ENCODE measurements at regions not wholly inside any gene's neighbourhood (a gene's known extent, or its start where the extent isn't known, plus 50 kb on each side); places are given as distances from the start of the nearest gene placed in this dataset.
"Not testable (repeated sequence)": the region's sequence is repeated elsewhere in the genome, so short reads cannot be mapped to it uniquely, and the experiment has no call there.

DNA sequence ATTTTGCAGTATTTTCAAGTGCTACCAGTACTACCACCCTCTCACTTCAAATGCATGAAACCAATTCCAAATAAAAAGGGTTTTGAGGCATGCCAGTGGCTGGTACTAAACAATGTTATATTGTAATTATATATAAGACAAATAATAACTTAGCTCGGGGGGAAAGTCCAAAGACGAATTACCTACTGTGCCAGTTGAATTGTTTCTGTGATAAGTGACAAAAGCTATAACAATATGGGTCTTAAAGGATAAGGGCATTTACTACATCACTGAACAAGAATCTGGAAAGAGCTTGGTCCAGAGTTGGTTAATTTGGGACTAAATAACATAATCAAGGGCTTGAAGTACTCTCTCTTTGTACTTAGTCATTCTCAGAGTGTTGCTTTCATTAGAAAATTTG is 404.7 kb upstream of the CHAC2 start:
- Histone ChIP-seq H3K27ac (ENCODE audit: low read depth, low read length) (no peak overlapping the region), H3K4me1 (ENCODE audit: insufficient read depth, low read length) (no peaks in the 10 kb centered on the region), H3K9me3 (ENCODE audit: insufficient read depth, low read depth, low read length) (no peaks in the 10 kb centered on the region; the same call in 1 of the 2 replicates), H3K27me3 (ENCODE audit: insufficient read depth, low read length) (no peaks in the 10 kb centered on the region), H3K9ac (ENCODE audit: low read depth, low read length) (no peak overlapping the region), H3K36me3 (ENCODE audit: insufficient read depth, low read length) (no peaks in the 10 kb centered on the region), H3K4me3 (ENCODE audit: low read length) (no peak overlapping the region)
- WGBS = 100% methylated on average over 1 of the region's 2 CpGs

DNA sequence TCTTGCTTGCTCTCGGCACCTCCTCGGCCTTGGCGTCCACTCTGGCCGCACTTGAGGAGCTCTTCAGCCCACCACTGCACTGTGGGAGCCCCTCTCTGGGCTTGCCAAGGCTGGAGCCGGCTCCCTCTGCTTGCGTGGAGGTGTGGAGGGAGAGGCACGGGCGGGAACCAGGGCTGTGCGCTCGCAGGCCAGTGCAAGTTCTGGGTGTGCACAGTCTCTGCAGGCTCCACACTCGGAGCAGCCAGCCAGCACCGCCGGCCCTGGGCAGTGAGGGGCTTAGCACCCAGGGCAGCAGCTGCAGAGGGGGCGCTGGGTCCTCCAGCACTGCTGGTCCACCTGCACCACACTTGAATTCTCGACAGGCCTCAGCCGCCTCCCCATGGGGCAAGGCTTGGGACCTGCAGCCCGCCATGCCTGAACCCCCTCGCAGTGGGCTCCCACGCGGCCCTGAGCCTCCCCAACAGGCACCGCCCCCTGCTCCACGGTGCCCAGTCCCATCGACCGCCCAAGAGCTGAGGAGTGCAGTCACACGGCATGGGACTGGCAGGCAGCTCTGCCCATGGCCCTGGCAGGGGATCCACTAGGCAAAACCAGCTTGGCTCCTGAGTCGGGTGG is 411.2 kb upstream of the CHAC2 start:
- H3K4me3 ChIP-seq (ENCODE audit: low read length) = no peak overlapping the region
- no peaks in the 10 kb centered on the region for H3K27me3 ChIP-seq (ENCODE audit: insufficient read depth, low read length)
- H3K4me1 ChIP-seq (ENCODE audit: insufficient read depth, low read length) = 0 out of 2 replicates have a peak, but pooled peaks cover 4% of the 10 kb centered on the region
- H3K9me3 ChIP-seq (ENCODE audit: insufficient read depth, low read depth, low read length) = peaks cover 18% of the 10 kb centered on the region
- 96% methylated on average over 26 of the region's 26 CpGs for WGBS
- H3K27ac ChIP-seq (ENCODE audit: low read depth, low read length) = no peak overlapping the region
- H3K9ac ChIP-seq (ENCODE audit: low read depth, low read length) = no peak overlapping the region
- H3K36me3 ChIP-seq (ENCODE audit: insufficient read depth, low read length) = no peaks in the 10 kb centered on the region

DNA sequence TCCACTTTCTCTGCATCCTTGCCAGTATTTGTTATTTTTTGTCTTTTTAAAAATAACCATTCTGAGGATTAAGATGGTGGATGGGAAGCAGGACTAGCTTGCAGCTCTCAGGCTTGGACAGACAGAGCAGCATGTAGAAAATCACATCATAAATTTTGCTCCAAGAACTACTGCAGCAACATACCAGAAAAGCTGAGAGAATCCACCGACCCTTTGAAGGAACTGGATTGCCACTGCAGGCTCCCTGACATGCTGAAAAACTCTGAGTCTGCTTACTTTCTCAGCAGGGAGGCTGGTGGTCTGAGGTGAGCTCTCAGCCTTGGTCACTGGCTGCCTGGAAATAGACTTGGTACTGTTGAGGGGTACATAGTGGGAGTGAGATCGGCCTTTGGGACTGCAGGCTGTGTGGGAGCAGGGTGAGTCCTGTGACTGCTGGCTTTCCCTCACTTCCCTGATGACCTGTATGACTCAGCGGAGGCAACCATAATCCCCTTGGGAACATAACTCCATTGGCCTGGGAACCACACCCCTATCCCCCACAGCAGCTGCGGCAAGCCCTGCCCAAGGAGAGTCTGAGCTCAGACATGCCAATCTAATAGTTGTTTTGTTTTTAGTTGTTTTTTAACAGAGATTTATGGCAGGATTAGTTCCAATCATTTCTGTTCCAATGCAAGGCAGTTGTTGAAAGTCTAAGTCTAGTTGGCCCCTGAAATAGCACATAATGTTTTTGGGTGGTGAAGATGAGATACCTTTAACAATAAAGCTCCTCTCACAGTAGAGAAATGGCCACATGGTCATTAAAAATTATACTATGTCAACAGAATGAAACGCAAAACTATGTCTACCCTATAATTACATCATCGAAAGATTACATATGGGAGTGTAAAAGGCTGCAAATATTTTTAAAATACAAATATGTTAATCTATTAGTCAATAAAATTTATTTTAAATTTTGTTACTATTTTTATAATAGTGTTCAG is 414.2 kb upstream of the CHAC2 start:
- no peak overlapping the region for H3K27ac ChIP-seq (ENCODE audit: low read depth, low read length)
- H3K4me3 ChIP-seq (ENCODE audit: low read length) = no peak overlapping the region
- H3K27me3 ChIP-seq (ENCODE audit: insufficient read depth, low read length) = no peaks in the 10 kb centered on the region
- WGBS = 85% methylated on average over 4 of the region's 6 CpGs
- 0 out of 2 replicates have a peak, but pooled peaks cover 4% of the 10 kb centered on the region for H3K4me1 ChIP-seq (ENCODE audit: insufficient read depth, low read length)
- H3K9me3 ChIP-seq (ENCODE audit: insufficient read depth, low read depth, low read length) = peaks cover 18% of the 10 kb centered on the region
- no peaks in the 10 kb centered on the region for H3K36me3 ChIP-seq (ENCODE audit: insufficient read depth, low read length)
- H3K9ac ChIP-seq (ENCODE audit: low read depth, low read length) = no peak overlapping the region

DNA sequence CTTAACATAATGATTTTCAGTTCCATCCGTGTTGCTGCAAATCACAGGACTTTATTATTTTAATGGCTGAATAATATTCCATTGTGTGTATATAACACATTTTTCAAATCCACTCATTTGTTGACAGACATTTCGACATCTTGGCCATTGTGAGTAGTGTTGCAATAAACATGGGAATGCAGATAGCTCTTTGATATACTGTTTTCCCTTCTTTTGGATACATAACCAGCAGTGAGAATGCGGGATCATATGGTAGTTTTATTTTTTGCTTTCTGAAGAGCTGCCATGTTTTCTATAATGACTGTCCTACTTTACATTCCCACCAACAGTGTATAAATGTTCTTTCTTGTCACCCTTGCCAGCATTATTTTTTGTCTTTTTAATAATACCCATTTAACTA is 420.3 kb upstream of the CHAC2 start:
- Histone ChIP-seq H3K4me3 (ENCODE audit: low read length) (no peak overlapping the region), H3K4me1 (ENCODE audit: insufficient read depth, low read length) (no peaks in the 10 kb centered on the region), H3K9ac (ENCODE audit: low read depth, low read length) (no peak overlapping the region), H3K9me3 (ENCODE audit: insufficient read depth, low read depth, low read length) (no peaks in the 10 kb centered on the region), H3K27me3 (ENCODE audit: insufficient read depth, low read length) (no peaks in the 10 kb centered on the region), H3K36me3 (ENCODE audit: insufficient read depth, low read length) (no peaks in the 10 kb centered on the region), H3K27ac (ENCODE audit: low read depth, low read length) (no peak overlapping the region)
- WGBS = 100% methylated on average over 1 of the region's 3 CpGs

DNA sequence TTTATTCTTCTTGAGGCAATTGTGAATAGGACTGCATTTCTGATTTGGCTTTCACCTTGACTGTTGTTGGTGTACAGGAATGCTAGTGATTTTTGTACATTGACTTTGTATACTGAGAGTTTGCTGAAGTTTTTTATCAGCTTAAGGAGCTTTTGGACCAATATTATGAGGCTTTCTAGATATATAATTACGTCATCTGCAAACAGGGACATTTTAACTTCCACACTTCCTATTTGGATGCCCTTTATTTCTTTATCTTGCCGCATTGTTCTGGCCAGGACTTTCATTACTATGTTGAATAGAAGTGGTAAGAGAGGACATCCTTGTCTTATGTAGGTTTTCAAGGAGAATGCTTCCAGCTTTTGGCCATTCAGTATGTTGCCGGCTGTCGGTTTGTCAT is 425.4 kb upstream of the CHAC2 start:
- no peaks in the 10 kb centered on the region for H3K27me3 ChIP-seq (ENCODE audit: insufficient read depth, low read length)
- no peaks in the 10 kb centered on the region for H3K36me3 ChIP-seq (ENCODE audit: insufficient read depth, low read length)
- H3K9ac ChIP-seq (ENCODE audit: low read depth, low read length) = no peak overlapping the region
- H3K27ac ChIP-seq (ENCODE audit: low read depth, low read length) = no peak overlapping the region
- 96% methylated on average over 3 of the region's 4 CpGs for WGBS
- no peaks in the 10 kb centered on the region for H3K9me3 ChIP-seq (ENCODE audit: insufficient read depth, low read depth, low read length)
- no peak overlapping the region for H3K4me3 ChIP-seq (ENCODE audit: low read length)
- H3K4me1 ChIP-seq (ENCODE audit: insufficient read depth, low read length) = no peaks in the 10 kb centered on the region

DNA sequence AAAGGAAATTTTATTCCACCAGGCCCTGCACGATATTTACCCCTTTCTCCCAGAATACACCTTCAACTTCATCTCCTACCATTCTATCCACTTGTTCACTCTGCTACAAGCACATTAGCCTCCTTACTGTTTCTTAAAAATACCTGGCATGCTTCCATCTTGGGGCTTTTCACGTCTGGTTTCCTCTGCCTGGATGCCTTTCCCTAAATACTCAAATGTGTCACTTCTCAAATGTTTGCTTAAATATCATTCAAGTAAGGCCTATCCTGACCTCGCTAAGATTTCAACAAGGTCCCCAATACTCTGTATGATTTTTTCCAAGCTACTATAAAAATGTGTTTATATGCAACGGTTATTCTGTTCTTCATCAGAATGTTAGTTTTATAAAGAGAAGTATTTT is 433.0 kb upstream of the CHAC2 start:
- Histone ChIP-seq H3K9me3 (ENCODE audit: insufficient read depth, low read depth, low read length) (no peaks in the 10 kb centered on the region), H3K27ac (ENCODE audit: low read depth, low read length) (no peak overlapping the region), H3K4me3 (ENCODE audit: low read length) (no peak overlapping the region), H3K27me3 (ENCODE audit: insufficient read depth, low read length) (no peaks in the 10 kb centered on the region), H3K4me1 (ENCODE audit: insufficient read depth, low read length) (no peaks in the 10 kb centered on the region), H3K9ac (ENCODE audit: low read depth, low read length) (no peak overlapping the region), H3K36me3 (ENCODE audit: insufficient read depth, low read length) (no peaks in the 10 kb centered on the region)
- WGBS = 89% methylated on average over 3 of the region's 4 CpGs

DNA sequence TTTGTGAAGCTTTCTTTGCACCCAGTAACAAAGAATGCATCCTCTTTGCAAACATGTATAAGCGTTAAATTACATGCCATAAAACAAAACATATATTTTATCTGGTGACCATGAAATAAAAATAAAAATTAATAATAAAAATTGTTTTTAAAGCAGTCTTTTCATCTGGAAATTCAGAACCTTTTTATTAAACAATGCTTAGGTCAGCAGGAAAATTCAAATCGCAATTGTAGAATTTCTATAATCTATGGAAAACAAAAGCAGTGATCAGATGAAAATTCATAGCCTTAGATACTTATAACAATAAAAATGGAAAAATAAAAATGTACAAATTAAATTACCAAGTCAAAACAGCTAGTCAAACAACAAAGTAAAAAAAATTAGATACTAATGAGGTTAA is 435.9 kb upstream of the CHAC2 start:
- Histone ChIP-seq H3K36me3 (ENCODE audit: insufficient read depth, low read length) (no peaks in the 10 kb centered on the region), H3K9ac (ENCODE audit: low read depth, low read length) (no peak overlapping the region), H3K27me3 (ENCODE audit: insufficient read depth, low read length) (no peaks in the 10 kb centered on the region), H3K27ac (ENCODE audit: low read depth, low read length) (no peak overlapping the region), H3K4me1 (ENCODE audit: insufficient read depth, low read length) (no peaks in the 10 kb centered on the region), H3K9me3 (ENCODE audit: insufficient read depth, low read depth, low read length) (no peaks in the 10 kb centered on the region), H3K4me3 (ENCODE audit: low read length) (no peak overlapping the region)
- WGBS = no CpG with 5 or more reads among the region's 2 CpGs

DNA sequence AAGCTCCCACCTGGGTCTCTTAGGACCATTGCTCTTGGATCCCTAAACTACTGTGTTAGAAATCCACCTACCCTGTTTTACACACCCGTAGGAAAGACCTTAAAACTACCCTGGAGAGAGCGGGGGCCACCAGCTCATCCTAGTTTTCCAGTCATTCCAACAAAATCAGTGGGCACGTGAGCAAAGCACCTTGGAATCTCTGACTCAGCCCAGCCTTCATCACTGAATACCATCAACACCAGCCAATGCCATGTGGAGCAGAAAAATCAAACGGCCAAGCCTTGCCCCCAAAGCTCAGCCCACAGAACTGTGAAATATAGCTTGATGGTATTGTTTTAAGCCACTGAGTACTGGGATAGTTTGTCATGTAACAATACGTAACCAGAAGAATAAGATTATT is 449.7 kb upstream of the CHAC2 start:
- Histone ChIP-seq H3K4me3 (ENCODE audit: low read length) (no peak overlapping the region), H3K9me3 (ENCODE audit: insufficient read depth, low read depth, low read length) (peaks cover 3% of the 10 kb centered on the region; the same call in 1 of the 2 replicates), H3K27me3 (ENCODE audit: insufficient read depth, low read length) (no peaks in the 10 kb centered on the region), H3K4me1 (ENCODE audit: insufficient read depth, low read length) (0 out of 2 replicates have a peak, but pooled peaks cover 5% of the 10 kb centered on the region), H3K27ac (ENCODE audit: low read depth, low read length) (no peak overlapping the region), H3K36me3 (ENCODE audit: insufficient read depth, low read length) (no peaks in the 10 kb centered on the region), H3K9ac (ENCODE audit: low read depth, low read length) (no peak overlapping the region)
- WGBS = 85% methylated on average over 4 of the region's 5 CpGs

DNA sequence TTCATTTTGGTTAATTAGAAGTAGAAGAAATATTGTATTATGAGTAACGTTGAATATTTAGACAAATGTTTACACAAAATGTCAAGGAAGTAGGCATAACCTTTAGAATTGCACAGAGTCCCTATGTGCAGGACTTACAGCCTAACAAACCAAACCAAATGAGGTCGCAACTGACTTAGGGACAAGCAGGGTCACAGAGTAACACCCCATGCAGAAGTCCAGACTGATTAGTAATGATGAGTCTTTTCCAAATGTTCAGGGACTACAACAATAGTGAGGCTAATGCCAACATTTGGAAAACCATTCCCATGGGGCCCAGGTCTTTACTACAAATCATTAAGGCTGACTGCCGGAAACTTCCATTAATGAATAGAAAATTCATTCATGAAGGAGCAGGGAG is 452.5 kb upstream of the CHAC2 start:
- H3K4me3 ChIP-seq (ENCODE audit: low read length) = no peak overlapping the region
- no peaks in the 10 kb centered on the region for H3K36me3 ChIP-seq (ENCODE audit: insufficient read depth, low read length)
- H3K27ac ChIP-seq (ENCODE audit: low read depth, low read length) = no peak overlapping the region
- H3K9me3 ChIP-seq (ENCODE audit: insufficient read depth, low read depth, low read length) = no peaks in the 10 kb centered on the region
- 90% methylated on average over 2 of the region's 3 CpGs for WGBS
- no peaks in the 10 kb centered on the region for H3K27me3 ChIP-seq (ENCODE audit: insufficient read depth, low read length)
- 0 out of 2 replicates have a peak, but pooled peaks cover 5% of the 10 kb centered on the region for H3K4me1 ChIP-seq (ENCODE audit: insufficient read depth, low read length)
- no peak overlapping the region for H3K9ac ChIP-seq (ENCODE audit: low read depth, low read length)

DNA sequence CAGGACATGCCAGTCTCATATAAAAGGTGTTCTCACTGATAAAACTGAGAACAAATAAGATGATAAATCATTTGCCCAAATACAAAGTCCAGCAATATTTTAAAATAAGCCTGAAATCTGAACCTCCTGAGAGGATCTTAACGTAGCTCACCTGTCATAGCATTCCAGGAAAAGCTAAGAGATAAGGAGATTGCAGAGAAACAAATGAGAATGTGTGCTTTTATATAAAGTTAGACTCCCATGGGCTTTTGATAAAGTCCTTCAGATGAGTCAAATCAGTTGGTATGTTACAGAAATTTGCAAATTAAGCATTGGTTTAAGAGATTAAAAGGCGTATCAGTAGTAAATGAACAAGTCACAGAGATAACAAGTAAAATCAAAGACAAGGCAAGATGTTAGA is 452.9 kb upstream of the CHAC2 start:
- 89% methylated on average over 2 of the region's 2 CpGs for WGBS
- H3K27me3 ChIP-seq (ENCODE audit: insufficient read depth, low read length) = no peaks in the 10 kb centered on the region
- H3K9me3 ChIP-seq (ENCODE audit: insufficient read depth, low read depth, low read length) = no peaks in the 10 kb centered on the region
- H3K9ac ChIP-seq (ENCODE audit: low read depth, low read length) = no peak overlapping the region
- no peak overlapping the region for H3K4me3 ChIP-seq (ENCODE audit: low read length)
- no peaks in the 10 kb centered on the region for H3K36me3 ChIP-seq (ENCODE audit: insufficient read depth, low read length)
- 0 out of 2 replicates have a peak, but pooled peaks cover 5% of the 10 kb centered on the region for H3K4me1 ChIP-seq (ENCODE audit: insufficient read depth, low read length)
- H3K27ac ChIP-seq (ENCODE audit: low read depth, low read length) = no peak overlapping the region

DNA sequence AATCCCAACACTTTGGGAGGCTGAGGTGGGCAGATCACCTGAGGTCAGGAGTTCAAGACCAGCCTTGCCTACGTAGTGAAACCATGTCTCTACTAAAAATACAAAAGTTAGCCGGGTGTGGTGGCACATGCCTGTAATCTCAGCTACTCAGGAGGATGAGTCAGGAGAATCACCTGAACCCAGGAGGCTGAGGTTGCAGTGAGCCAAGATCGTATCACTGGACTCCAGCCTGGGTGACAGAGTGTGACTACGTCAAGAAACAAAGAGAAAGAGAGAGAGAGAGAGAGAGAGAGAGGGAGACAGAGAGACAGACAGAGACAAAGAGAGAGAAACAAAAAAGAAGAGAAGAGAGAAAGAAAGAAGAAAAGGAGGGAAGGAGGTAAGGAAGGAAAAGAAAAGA is 454.0 kb upstream of the CHAC2 start:
- H3K9ac ChIP-seq (ENCODE audit: low read depth, low read length); H3K4me1 ChIP-seq (ENCODE audit: insufficient read depth, low read length); H3K27ac ChIP-seq (ENCODE audit: low read depth, low read length); H3K9me3 ChIP-seq (ENCODE audit: insufficient read depth, low read depth, low read length); H3K4me3 ChIP-seq (ENCODE audit: low read length); H3K36me3 ChIP-seq (ENCODE audit: insufficient read depth, low read length); H3K27me3 ChIP-seq (ENCODE audit: insufficient read depth, low read length): not testable (repeated sequence)
- 88% methylated on average over 4 of the region's 4 CpGs for WGBS
